H9 (cell line): ENCODE measurements at regions not wholly inside any gene's neighbourhood (a gene's known extent, or its start where the extent isn't known, plus 50 kb on each side); places are given as distances from the start of the nearest gene placed in this dataset.

Experiments
- DNase-seq: peaks from one replicate; pipeline ENCODE4 v3.0.0-alpha.2; 2017
- H2AFZ ChIP-seq: one replicate; pipeline ENCODE4 v1.6.1; 2013; ENCODE audit warnings: mild to moderate bottlenecking, low read length, control low read depth, moderate library complexity
- H2AK5ac ChIP-seq: 2 replicates; pipeline ENCODE4 v1.6.1; 2013; ENCODE audit warnings: low read length, control low read depth, mixed read lengths; ENCODE audit not compliant: insufficient read length
- H2BK120ac ChIP-seq: one replicate; pipeline ENCODE4 v1.6.1; 2013; ENCODE audit warnings: low read depth, mild to moderate bottlenecking, low read length, control low read depth, inconsistent platforms; ENCODE audit not compliant: poor library complexity, severe bottlenecking
- H2BK12ac ChIP-seq: 2 replicates; pipeline ENCODE4 v1.6.1; 2013; ENCODE audit warnings: low read length, control low read depth, mixed read lengths, low read depth; ENCODE audit not compliant: insufficient read length
- H2BK15ac ChIP-seq: 2 replicates; pipeline ENCODE4 v1.6.1; 2013; ENCODE audit warnings: low read depth, low read length, control low read depth
- H2BK20ac ChIP-seq: one replicate; pipeline ENCODE4 v1.6.1; 2013; ENCODE audit warnings: low read depth, mild to moderate bottlenecking, low read length, control low read depth, inconsistent platforms; ENCODE audit not compliant: poor library complexity, severe bottlenecking
- H2BK5ac ChIP-seq: 2 replicates; pipeline ENCODE4 v1.6.1; 2013; ENCODE audit warnings: low read length, control low read depth, mixed read lengths; ENCODE audit not compliant: insufficient read length
- H3K14ac ChIP-seq: 2 replicates; pipeline ENCODE4 v1.6.1; 2013; ENCODE audit warnings: low read length, control low read depth; ENCODE audit not compliant: insufficient read depth
- H3K18ac ChIP-seq: 2 replicates; pipeline ENCODE4 v1.6.1; 2013; ENCODE audit warnings: low read depth, mild to moderate bottlenecking, mixed read lengths, low read length, control low read depth; ENCODE audit not compliant: insufficient read length
- H3K23ac ChIP-seq: 2 replicates; pipeline ENCODE4 v1.6.1; 2013; ENCODE audit warnings: low read length, control low read depth, mixed read lengths, low read depth; ENCODE audit not compliant: insufficient read length
- H3K23me2 ChIP-seq: 2 replicates; pipeline ENCODE4 v1.6.1; 2013; ENCODE audit warnings: low read depth, mild to moderate bottlenecking, mixed read lengths, low read length, control low read depth; ENCODE audit not compliant: insufficient read length, poor library complexity, severe bottlenecking
- H3K27ac ChIP-seq: 2 replicates; pipeline ENCODE4 v1.5.1; 2013; ENCODE audit warnings: low read length, control low read depth, mixed read lengths, low read depth; ENCODE audit not compliant: insufficient read length
- H3K27me3 ChIP-seq: 2 replicates; pipeline ENCODE4 v1.6.1; 2013; ENCODE audit warnings: low read length, control low read depth, inconsistent platforms; ENCODE audit not compliant: insufficient read depth
- H3K4ac ChIP-seq: 2 replicates; pipeline ENCODE4 v1.6.1; 2013; ENCODE audit warnings: low read depth, mild to moderate bottlenecking, control low read depth, inconsistent platforms, low read length, moderate library complexity
- H3K4me1 ChIP-seq: 2 replicates; pipeline ENCODE4 v1.6.1; 2013; ENCODE audit warnings: low read length, control low read depth, inconsistent platforms; ENCODE audit not compliant: insufficient read depth
- H3K4me2 ChIP-seq: 2 replicates; pipeline ENCODE4 v1.6.1; 2013; ENCODE audit warnings: low read length, control low read depth, mixed read lengths; ENCODE audit not compliant: insufficient read length, insufficient read depth
- H3K56ac ChIP-seq: 2 replicates; pipeline ENCODE4 v1.6.1; 2013; ENCODE audit warnings: low read depth, mild to moderate bottlenecking, mixed read lengths, low read length, control low read depth; ENCODE audit not compliant: insufficient read length
- H3K79me1 ChIP-seq: 2 replicates; pipeline ENCODE4 v1.6.1; 2013; ENCODE audit warnings: low read depth, mild to moderate bottlenecking, moderate library complexity, low read length, control low read depth, inconsistent platforms; ENCODE audit not compliant: insufficient read depth, poor library complexity, severe bottlenecking
- H3K79me2 ChIP-seq: 2 replicates; pipeline ENCODE4 v1.6.1; 2013; ENCODE audit warnings: low read length, control low read depth, inconsistent platforms; ENCODE audit not compliant: insufficient read depth
- H3K9ac ChIP-seq: 2 replicates; pipeline ENCODE4 v1.6.1; 2013; ENCODE audit warnings: low read length, control low read depth, mixed read lengths; ENCODE audit not compliant: insufficient read length; ENCODE audit errors: extremely low read depth
- H3K9me3 ChIP-seq: one replicate; pipeline ENCODE4 v1.6.1; 2013; ENCODE audit warnings: low read depth, low read length, inconsistent platforms; ENCODE audit not compliant: control insufficient read depth
- H3T11ph ChIP-seq: one replicate; pipeline ENCODE4 v1.6.1; 2013; ENCODE audit warnings: mild to moderate bottlenecking, low read length, control low read depth, inconsistent platforms
- H4K20me1 ChIP-seq: one replicate; pipeline ENCODE4 v1.6.1; 2013; ENCODE audit not compliant: control insufficient read depth, insufficient read length, insufficient read depth
- H4K5ac ChIP-seq: 2 replicates; pipeline ENCODE4 v1.6.1; 2013; ENCODE audit warnings: low read depth, mild to moderate bottlenecking, mixed read lengths, low read length, control low read depth; ENCODE audit not compliant: insufficient read length
- H4K8ac ChIP-seq: replicated peaks from 2 replicates; pipeline ENCODE4 v1.6.1; 2013; ENCODE audit warnings: low read length, control low read depth, mixed read lengths, low read depth; ENCODE audit not compliant: insufficient read length
- H4K91ac ChIP-seq: 2 replicates; pipeline ENCODE4 v1.6.1; 2013; ENCODE audit warnings: low read depth, mild to moderate bottlenecking, moderate library complexity, mixed read lengths, low read length, control low read depth; ENCODE audit not compliant: insufficient read length
- H3K27ac Mint-ChIP-seq, 3 experiments: 2 replicates in 2 of 3; 3 replicates in 1 of 3; pipeline ENCODE4 v1.8.0; 2020 to 2021; ENCODE audit warnings: mixed read lengths in 3 of 3, mild to moderate bottlenecking in 1 of 3, moderate library complexity in 1 of 3
- H3K27me3 Mint-ChIP-seq: 2 replicates; pipeline ENCODE4 v1.8.0; 2021; ENCODE audit warnings: low read depth, mild to moderate bottlenecking, moderate library complexity, mixed read lengths
- H3K36me3 Mint-ChIP-seq, 3 experiments: 2 replicates in 2 of 3; 3 replicates in 1 of 3; pipeline ENCODE4 v1.8.0; 2020 to 2021; ENCODE audit warnings: low read depth in 3 of 3, mixed read lengths in 3 of 3; ENCODE audit not compliant: insufficient read depth in 1 of 3
- H3K4me1 Mint-ChIP-seq, 2 experiments: 2 replicates each; pipeline ENCODE4 v1.8.0; 2020; ENCODE audit warnings: mixed read lengths in 2 of 2
- H3K4me3 Mint-ChIP-seq, 2 experiments: 2 replicates in 1 of 2; 3 replicates in 1 of 2; pipeline ENCODE4 v1.8.0; 2020 to 2021; ENCODE audit warnings: mild to moderate bottlenecking in 2 of 2, mixed read lengths in 2 of 2, moderate library complexity in 1 of 2
- H3K9me3 Mint-ChIP-seq, 2 experiments: 2 replicates in 1 of 2; 3 replicates in 1 of 2; pipeline ENCODE4 v1.8.0; 2020; ENCODE audit warnings: mild to moderate bottlenecking in 2 of 2, mixed read lengths in 2 of 2, moderate library complexity in 1 of 2
- WGBS: extraction: QIAGEN DNeasy Blood & Tissue Kit; methylation state at CpG from one replicate; pipeline ENCODE4 v1.1.7; 2013; ENCODE audit warnings: missing lambda C conversion rate, low lambda C conversion rate, mixed read lengths; ENCODE audit not compliant: insufficient read length; ENCODE audit errors: extremely low coverage; 5-methylcytosine and 5-hydroxymethylcytosine counted together
- TF ChIP-seq, protein P1 (sequence below): fragments of 200-600 bp; sonication (generic); conservative IDR thresholded peaks from 3 replicates; pipeline ENCODE4 v1.8.0; 2021; ENCODE audit warnings: antibody characterized with exemption, mild to moderate bottlenecking

DNA sequence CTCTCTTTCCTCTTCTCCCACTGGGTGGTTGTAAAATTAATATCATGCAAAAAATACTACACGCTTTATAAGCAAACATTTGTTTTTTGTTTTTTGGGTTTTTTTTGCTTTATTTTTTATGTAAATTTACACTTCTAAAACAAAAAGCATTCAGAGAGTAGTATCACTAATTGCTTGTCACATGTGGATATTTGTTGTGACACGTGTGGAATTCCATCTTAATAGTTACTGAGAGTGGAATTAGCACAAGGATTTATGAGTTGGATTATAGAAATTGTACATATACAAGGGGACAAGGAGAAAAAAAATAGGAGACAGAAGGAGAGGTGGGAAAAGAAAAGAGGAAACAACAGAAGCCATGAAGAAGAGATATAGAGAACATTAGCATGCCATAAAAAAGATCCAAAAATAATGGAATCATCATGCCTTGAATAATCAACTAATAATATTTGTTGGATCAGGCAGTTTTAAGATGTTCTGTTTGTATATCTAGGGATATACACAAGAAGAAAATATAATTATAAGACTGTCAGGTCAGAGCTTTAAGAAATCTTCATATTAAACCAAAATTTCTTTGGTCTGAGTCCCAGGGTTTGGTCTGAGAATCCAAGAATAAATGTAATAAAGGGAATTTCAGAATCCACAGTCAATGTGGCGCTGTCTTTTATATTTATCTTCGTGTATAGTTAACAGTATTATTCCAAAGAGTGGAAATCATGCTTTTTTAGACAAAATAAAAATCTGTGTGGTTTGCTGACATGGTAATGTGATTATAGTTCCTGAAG, 98.5 kb upstream of the INTU start:
- Histone ChIP-seq H4K5ac (no peak overlapping the region), H3T11ph (no peak overlapping the region), H4K20me1 (no peaks in the 10 kb centered on the region), H2BK120ac (no peak overlapping the region), H4K8ac (no peak overlapping the region), H3K14ac (no peak overlapping the region), H3K27ac (no peak overlapping the region), H3K23me2 (no peaks in the 10 kb centered on the region), H3K18ac (no peak overlapping the region), H3K79me1 (no peaks in the 10 kb centered on the region), H3K27me3 (no peaks in the 10 kb centered on the region), H3K4me1 (no peaks in the 10 kb centered on the region), H3K4ac (no peak overlapping the region), H2BK20ac (no peak overlapping the region), H3K56ac (no peak overlapping the region), H3K9ac (no peak overlapping the region), H3K79me2 (no peaks in the 10 kb centered on the region), H2AFZ (no peak overlapping the region), H3K4me2 (no peak overlapping the region), H4K91ac (no peak overlapping the region), H2BK15ac (no peak overlapping the region), H2AK5ac (no peak overlapping the region), H2BK12ac (no peak overlapping the region), H3K9me3 (no peaks in the 10 kb centered on the region), H2BK5ac (no peak overlapping the region), H3K23ac (no peak overlapping the region)
- Mint-ChIP-seq H3K27me3 (no peaks in the 10 kb centered on the region; the same call in 1 of the 2 replicates), H3K9me3 (peaks cover 0 to 3% of the 10 kb centered on the region in 2 experiments; a peak in 1 of 5 replicates), H3K4me1 (peaks cover 0 to 6% of the 10 kb centered on the region in 2 experiments; a peak in 2 of 4 replicates), H3K36me3 (peaks cover 0 to 5% (median 0%) of the 10 kb centered on the region in 3 experiments; a peak in 2 of 7 replicates), H3K4me3 (no peak overlapping the region), H3K27ac (no peak overlapping the region)
- TF ChIP-seq, protein P1, sequence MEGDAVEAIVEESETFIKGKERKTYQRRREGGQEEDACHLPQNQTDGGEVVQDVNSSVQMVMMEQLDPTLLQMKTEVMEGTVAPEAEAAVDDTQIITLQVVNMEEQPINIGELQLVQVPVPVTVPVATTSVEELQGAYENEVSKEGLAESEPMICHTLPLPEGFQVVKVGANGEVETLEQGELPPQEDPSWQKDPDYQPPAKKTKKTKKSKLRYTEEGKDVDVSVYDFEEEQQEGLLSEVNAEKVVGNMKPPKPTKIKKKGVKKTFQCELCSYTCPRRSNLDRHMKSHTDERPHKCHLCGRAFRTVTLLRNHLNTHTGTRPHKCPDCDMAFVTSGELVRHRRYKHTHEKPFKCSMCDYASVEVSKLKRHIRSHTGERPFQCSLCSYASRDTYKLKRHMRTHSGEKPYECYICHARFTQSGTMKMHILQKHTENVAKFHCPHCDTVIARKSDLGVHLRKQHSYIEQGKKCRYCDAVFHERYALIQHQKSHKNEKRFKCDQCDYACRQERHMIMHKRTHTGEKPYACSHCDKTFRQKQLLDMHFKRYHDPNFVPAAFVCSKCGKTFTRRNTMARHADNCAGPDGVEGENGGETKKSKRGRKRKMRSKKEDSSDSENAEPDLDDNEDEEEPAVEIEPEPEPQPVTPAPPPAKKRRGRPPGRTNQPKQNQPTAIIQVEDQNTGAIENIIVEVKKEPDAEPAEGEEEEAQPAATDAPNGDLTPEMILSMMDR: no peak
- WGBS: no CpG with 5 or more reads among the region's 4 CpGs
- DNase-seq: no peak
